ENCODE measurements at regions not wholly inside any gene's neighbourhood (a gene's known extent, or its start where the extent isn't known, plus 50 kb on each side); places are given as distances from the start of the nearest gene placed in this dataset.
"Not testable (repeated sequence)": the region's sequence is repeated elsewhere in the genome, so short reads cannot be mapped to it uniquely, and the experiment has no call there.

- Histone ChIP-seq H2AFZ (ENCODE audit: low read length) (no peak overlapping the region), H3K4me1 (ENCODE audit: insufficient read depth, low read length) (no peaks in the 10 kb centered on the region), H3K4me3 (ENCODE audit: insufficient read depth, low read length) (no peak overlapping the region), H3K4me2 (ENCODE audit: insufficient read depth, low read length) (no peak overlapping the region), H3K79me2 (ENCODE audit: insufficient read depth, low read length) (no peaks in the 10 kb centered on the region), H3K27me3 (ENCODE audit: insufficient read depth, low read length) (no peaks in the 10 kb centered on the region), H3K36me3 (ENCODE audit: insufficient read depth, low read length) (no peaks in the 10 kb centered on the region), H3K27ac (ENCODE audit: low read depth, low read length) (no peak overlapping the region), H4K20me1 (ENCODE audit: insufficient read depth, low read length) (no peaks in the 10 kb centered on the region), H3K9me3 (ENCODE audit: low read depth, low read length) (no peaks in the 10 kb centered on the region)
- peak; percentile 56 for DNase-seq (ENCODE audit: insufficient read length, low spot score, missing footprints)
- TF ChIP-seq CTCF (IDR thresholded peaks at IDR 0.05; ENCODE audit: extremely low read depth, low read depth, low read length): no peak
Observed at GRCh38 chr12:9404031-9404430, 195.8 kb upstream of the PZP start.

DNA sequence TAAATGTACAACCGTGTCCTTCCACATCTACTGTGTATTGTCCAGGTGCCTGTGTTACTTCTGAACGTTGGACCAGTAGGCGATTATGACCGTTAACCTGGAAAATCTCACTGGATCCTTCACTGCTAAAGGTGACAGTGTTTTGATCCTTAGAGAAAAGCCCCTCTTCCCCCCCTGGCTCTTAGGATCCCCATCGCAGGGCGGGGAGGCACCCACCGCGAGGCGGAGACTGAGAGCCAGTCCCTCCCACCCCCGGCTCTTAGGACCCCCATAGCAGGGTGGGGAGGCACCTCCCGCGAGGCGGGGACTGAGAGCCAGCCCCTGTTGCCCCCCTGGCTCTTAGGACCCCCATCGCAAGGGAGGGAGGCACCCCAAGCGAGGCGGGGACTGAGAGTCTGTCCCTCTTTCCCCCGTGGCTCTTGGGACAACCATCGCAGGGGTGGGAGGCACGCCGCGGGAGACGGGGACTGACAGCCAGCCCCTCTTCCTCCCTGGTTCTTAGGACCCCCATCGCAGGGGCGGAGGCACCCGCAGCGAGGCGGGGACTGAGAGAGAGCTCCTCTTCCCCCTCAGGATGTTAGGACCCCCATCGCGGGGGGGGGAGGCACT is 194.3 kb upstream of the PZP start:
- not testable (repeated sequence) for H3K27ac ChIP-seq (ENCODE audit: low read depth, low read length); H2AFZ ChIP-seq (ENCODE audit: low read length); H3K4me1 ChIP-seq (ENCODE audit: insufficient read depth, low read length); H3K9me3 ChIP-seq (ENCODE audit: low read depth, low read length); H3K4me2 ChIP-seq (ENCODE audit: insufficient read depth, low read length); H4K20me1 ChIP-seq (ENCODE audit: insufficient read depth, low read length); H3K79me2 ChIP-seq (ENCODE audit: insufficient read depth, low read length); H3K27me3 ChIP-seq (ENCODE audit: insufficient read depth, low read length); H3K4me3 ChIP-seq (ENCODE audit: insufficient read depth, low read length); DNase-seq (ENCODE audit: insufficient read length, low spot score, missing footprints); H3K36me3 ChIP-seq (ENCODE audit: insufficient read depth, low read length)

DNA sequence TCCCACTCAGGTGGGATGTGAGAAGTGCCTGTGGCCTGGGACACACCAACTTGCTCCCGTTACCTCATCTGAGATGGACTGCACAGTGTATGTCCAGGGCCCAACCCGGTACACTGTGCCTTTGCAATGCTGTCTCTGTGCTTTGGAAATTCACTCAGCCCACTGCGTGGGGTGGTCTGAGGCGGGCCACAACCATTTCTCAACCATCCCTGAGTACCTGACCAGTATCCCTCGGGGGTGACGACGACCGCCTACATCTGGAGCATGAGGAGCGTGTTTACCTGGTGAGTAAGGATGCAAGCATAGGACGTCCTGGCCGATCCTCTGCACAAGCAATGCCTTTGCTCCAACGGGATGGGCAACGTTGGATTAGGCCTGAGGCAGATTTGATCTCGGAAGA is 188.2 kb upstream of the PZP start:
- not testable (repeated sequence) for DNase-seq (ENCODE audit: insufficient read length, low spot score, missing footprints); H4K20me1 ChIP-seq (ENCODE audit: insufficient read depth, low read length); H3K4me1 ChIP-seq (ENCODE audit: insufficient read depth, low read length); H3K27ac ChIP-seq (ENCODE audit: low read depth, low read length); H3K79me2 ChIP-seq (ENCODE audit: insufficient read depth, low read length); H2AFZ ChIP-seq (ENCODE audit: low read length); H3K4me2 ChIP-seq (ENCODE audit: insufficient read depth, low read length); H3K36me3 ChIP-seq (ENCODE audit: insufficient read depth, low read length); H3K27me3 ChIP-seq (ENCODE audit: insufficient read depth, low read length); H3K4me3 ChIP-seq (ENCODE audit: insufficient read depth, low read length); H3K9me3 ChIP-seq (ENCODE audit: low read depth, low read length)

GRCh38 chr12:9395220-9395619 is 187.0 kb upstream of the PZP start:
- H3K27me3 ChIP-seq (ENCODE audit: insufficient read depth, low read length); H3K9me3 ChIP-seq (ENCODE audit: low read depth, low read length); H3K4me1 ChIP-seq (ENCODE audit: insufficient read depth, low read length); H3K27ac ChIP-seq (ENCODE audit: low read depth, low read length); H3K4me2 ChIP-seq (ENCODE audit: insufficient read depth, low read length); H2AFZ ChIP-seq (ENCODE audit: low read length); H3K4me3 ChIP-seq (ENCODE audit: insufficient read depth, low read length); H4K20me1 ChIP-seq (ENCODE audit: insufficient read depth, low read length); DNase-seq (ENCODE audit: insufficient read length, low spot score, missing footprints); H3K79me2 ChIP-seq (ENCODE audit: insufficient read depth, low read length); H3K36me3 ChIP-seq (ENCODE audit: insufficient read depth, low read length): not testable (repeated sequence)

DNA sequence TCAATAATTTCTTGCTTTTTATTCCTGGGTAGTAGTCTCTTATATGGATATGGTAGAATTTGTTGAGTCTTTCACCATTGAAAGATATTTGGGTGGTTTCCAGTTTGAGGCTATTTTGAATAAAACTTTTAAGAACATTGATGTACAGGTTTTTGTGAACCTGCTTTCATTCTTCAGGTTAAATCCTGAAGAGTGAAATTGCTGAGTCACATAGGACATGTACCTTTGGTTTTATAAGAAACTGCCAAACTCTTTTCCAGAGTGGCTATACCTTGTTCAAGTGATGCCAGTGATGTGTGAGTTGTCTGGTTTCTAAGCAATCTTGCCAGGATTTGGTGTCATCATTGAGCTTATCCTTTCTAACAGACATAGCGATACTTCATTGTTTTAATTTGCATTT is 184.6 kb upstream of the PZP start:
- no peaks in the 10 kb centered on the region for H3K4me1 ChIP-seq (ENCODE audit: insufficient read depth, low read length)
- H3K9me3 ChIP-seq (ENCODE audit: low read depth, low read length): no peaks in the 10 kb centered on the region
- H3K27ac ChIP-seq (ENCODE audit: low read depth, low read length): no peak overlapping the region
- no peak for DNase-seq (ENCODE audit: insufficient read length, low spot score, missing footprints)
- no peaks in the 10 kb centered on the region for H4K20me1 ChIP-seq (ENCODE audit: insufficient read depth, low read length)
- no peaks in the 10 kb centered on the region for H3K79me2 ChIP-seq (ENCODE audit: insufficient read depth, low read length)
- H3K4me3 ChIP-seq (ENCODE audit: insufficient read depth, low read length): no peak overlapping the region
- H3K27me3 ChIP-seq (ENCODE audit: insufficient read depth, low read length): peaks cover 3% of the 10 kb centered on the region
- no peak overlapping the region for H2AFZ ChIP-seq (ENCODE audit: low read length)
- H3K4me2 ChIP-seq (ENCODE audit: insufficient read depth, low read length): no peak overlapping the region
- H3K36me3 ChIP-seq (ENCODE audit: insufficient read depth, low read length): no peaks in the 10 kb centered on the region
- TF ChIP-seq CTCF (IDR thresholded peaks at IDR 0.05; ENCODE audit: extremely low read depth, low read depth, low read length): no peak

Measured in osteoblast (primary cell).